ENCODE measurements at regions not wholly inside any gene's neighbourhood (a gene's known extent, or its start where the extent isn't known, plus 50 kb on each side); places are given as distances from the start of the nearest gene placed in this dataset.

GRCh38 chr10:26952094-26952493 lies 91.3 kb upstream of the ABI1 start:
- no CpG with 5 or more reads among the region's 3 CpGs for WGBS (ENCODE audit: extremely low coverage, insufficient coverage, low lambda C conversion rate)
- Histone ChIP-seq H4K5ac (ENCODE audit: low read length) (no peak overlapping the region), H3K18ac (ENCODE audit: low read length) (no peak overlapping the region), H2BK15ac (replicated peaks; ENCODE audit: low read depth) (no peak overlapping the region), H3K79me2 (ENCODE audit: control insufficient read depth, insufficient read depth, low read length) (no peaks in the 10 kb centered on the region), H3K27ac (ENCODE audit: low read depth, low read length) (no peak overlapping the region), H2AK5ac (ENCODE audit: low read length) (no peak overlapping the region), H2BK120ac (ENCODE audit: low read depth, low read length) (no peak overlapping the region), H3K4me1 (ENCODE audit: control insufficient read depth, low read depth, low read length) (no peaks in the 10 kb centered on the region), H2BK5ac (ENCODE audit: low read length) (no peak overlapping the region), H3K79me1 (ENCODE audit: low read length) (no peaks in the 10 kb centered on the region), H3K36me3 (ENCODE audit: control insufficient read depth, insufficient read depth, low read length) (no peaks in the 10 kb centered on the region), H3K56ac (ENCODE audit: low read length) (no peak overlapping the region), H3K9ac (ENCODE audit: low read length) (no peak overlapping the region), H3K27me3 (ENCODE audit: insufficient read depth, low read length, poor library complexity) (no peaks in the 10 kb centered on the region), H3K4me2 (ENCODE audit: low read length) (no peak overlapping the region), H4K8ac (ENCODE audit: low read depth, low read length) (no peak overlapping the region), H3K23ac (ENCODE audit: low read length) (no peak overlapping the region), H3K4ac (ENCODE audit: low read depth, low read length) (no peak overlapping the region), H3K4me3 (ENCODE audit: low read length) (no peak overlapping the region)
- DNase-seq: no peak

DNA sequence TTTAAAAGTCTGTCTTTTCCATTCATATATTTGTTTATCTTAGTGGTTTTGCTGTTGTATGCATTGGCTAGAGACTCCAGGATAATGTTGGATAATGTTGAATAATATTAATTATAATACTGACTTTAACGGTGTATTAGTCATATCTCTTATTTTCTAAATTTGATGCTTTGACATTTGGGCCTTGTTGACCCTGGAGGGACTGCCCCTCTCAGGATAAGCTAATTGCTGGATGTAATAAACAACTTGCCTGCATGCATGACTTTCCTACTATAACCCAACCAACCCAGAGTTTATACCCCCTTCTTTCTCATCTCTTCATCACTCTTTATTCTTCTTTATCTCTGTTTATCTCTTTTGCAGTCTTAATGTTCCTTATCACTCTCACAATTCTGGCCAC lies 90.9 kb upstream of the ABI1 start:
- no peaks in the 10 kb centered on the region for H3K4me1 ChIP-seq (ENCODE audit: control insufficient read depth, low read depth, low read length)
- H3K79me1 ChIP-seq (ENCODE audit: low read length): no peaks in the 10 kb centered on the region
- H3K4ac ChIP-seq (ENCODE audit: low read depth, low read length): no peak overlapping the region
- H3K27me3 ChIP-seq (ENCODE audit: insufficient read depth, low read length, poor library complexity): no peaks in the 10 kb centered on the region
- no peak overlapping the region for H2AK5ac ChIP-seq (ENCODE audit: low read length)
- DNase-seq: no peak
- no peak overlapping the region for H3K56ac ChIP-seq (ENCODE audit: low read length)
- H3K9ac ChIP-seq (ENCODE audit: low read length): no peak overlapping the region
- H3K4me3 ChIP-seq (ENCODE audit: low read length): no peak overlapping the region
- no peak overlapping the region for H3K18ac ChIP-seq (ENCODE audit: low read length)
- WGBS (ENCODE audit: extremely low coverage, insufficient coverage, low lambda C conversion rate): no CpG with 5 or more reads among the region's 1 CpG
- no peak overlapping the region for H2BK15ac ChIP-seq (replicated peaks; ENCODE audit: low read depth)
- H3K4me2 ChIP-seq (ENCODE audit: low read length): no peak overlapping the region
- H2BK5ac ChIP-seq (ENCODE audit: low read length): no peak overlapping the region
- H3K27ac ChIP-seq (ENCODE audit: low read depth, low read length): no peak overlapping the region
- no peaks in the 10 kb centered on the region for H3K36me3 ChIP-seq (ENCODE audit: control insufficient read depth, insufficient read depth, low read length)
- H2BK120ac ChIP-seq (ENCODE audit: low read depth, low read length): no peak overlapping the region
- H4K8ac ChIP-seq (ENCODE audit: low read depth, low read length): no peak overlapping the region
- no peak overlapping the region for H3K23ac ChIP-seq (ENCODE audit: low read length)
- no peaks in the 10 kb centered on the region for H3K79me2 ChIP-seq (ENCODE audit: control insufficient read depth, insufficient read depth, low read length)
- no peak overlapping the region for H4K5ac ChIP-seq (ENCODE audit: low read length)

DNA sequence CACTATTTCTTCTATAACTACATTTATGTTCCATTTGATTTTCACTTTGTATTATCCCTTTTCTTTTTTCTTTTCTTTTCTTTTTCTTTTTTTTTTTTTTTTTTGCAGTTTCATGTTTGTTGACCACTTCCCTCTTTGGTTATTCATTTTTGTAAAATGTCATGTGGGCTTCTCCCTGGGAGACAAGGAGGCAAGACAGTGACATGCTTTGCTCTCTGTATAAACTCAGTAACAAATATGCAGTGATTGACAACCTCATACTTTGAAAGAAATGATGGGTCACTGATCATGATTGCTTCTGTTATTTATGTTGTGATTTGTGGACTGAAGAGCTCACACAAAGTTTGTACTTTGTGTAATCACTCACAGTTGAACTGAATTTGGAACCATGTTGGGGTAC lies 90.2 kb upstream of the ABI1 start:
- Histone ChIP-seq H4K8ac (ENCODE audit: low read depth, low read length) (no peak overlapping the region), H4K5ac (ENCODE audit: low read length) (no peak overlapping the region), H3K79me2 (ENCODE audit: control insufficient read depth, insufficient read depth, low read length) (no peaks in the 10 kb centered on the region), H2BK15ac (replicated peaks; ENCODE audit: low read depth) (no peak overlapping the region), H3K56ac (ENCODE audit: low read length) (no peak overlapping the region), H3K18ac (ENCODE audit: low read length) (no peak overlapping the region), H3K36me3 (ENCODE audit: control insufficient read depth, insufficient read depth, low read length) (no peaks in the 10 kb centered on the region), H2BK120ac (ENCODE audit: low read depth, low read length) (no peak overlapping the region), H3K4me1 (ENCODE audit: control insufficient read depth, low read depth, low read length) (no peaks in the 10 kb centered on the region), H2BK5ac (ENCODE audit: low read length) (no peak overlapping the region), H3K79me1 (ENCODE audit: low read length) (no peaks in the 10 kb centered on the region), H3K27ac (ENCODE audit: low read depth, low read length) (no peak overlapping the region), H3K9ac (ENCODE audit: low read length) (no peak overlapping the region), H3K27me3 (ENCODE audit: insufficient read depth, low read length, poor library complexity) (no peaks in the 10 kb centered on the region), H3K4me2 (ENCODE audit: low read length) (no peak overlapping the region), H3K23ac (ENCODE audit: low read length) (no peak overlapping the region), H3K4ac (ENCODE audit: low read depth, low read length) (no peak overlapping the region), H3K4me3 (ENCODE audit: low read length) (no peak overlapping the region), H2AK5ac (ENCODE audit: low read length) (no peak overlapping the region)
- DNase-seq: no peak

DNA sequence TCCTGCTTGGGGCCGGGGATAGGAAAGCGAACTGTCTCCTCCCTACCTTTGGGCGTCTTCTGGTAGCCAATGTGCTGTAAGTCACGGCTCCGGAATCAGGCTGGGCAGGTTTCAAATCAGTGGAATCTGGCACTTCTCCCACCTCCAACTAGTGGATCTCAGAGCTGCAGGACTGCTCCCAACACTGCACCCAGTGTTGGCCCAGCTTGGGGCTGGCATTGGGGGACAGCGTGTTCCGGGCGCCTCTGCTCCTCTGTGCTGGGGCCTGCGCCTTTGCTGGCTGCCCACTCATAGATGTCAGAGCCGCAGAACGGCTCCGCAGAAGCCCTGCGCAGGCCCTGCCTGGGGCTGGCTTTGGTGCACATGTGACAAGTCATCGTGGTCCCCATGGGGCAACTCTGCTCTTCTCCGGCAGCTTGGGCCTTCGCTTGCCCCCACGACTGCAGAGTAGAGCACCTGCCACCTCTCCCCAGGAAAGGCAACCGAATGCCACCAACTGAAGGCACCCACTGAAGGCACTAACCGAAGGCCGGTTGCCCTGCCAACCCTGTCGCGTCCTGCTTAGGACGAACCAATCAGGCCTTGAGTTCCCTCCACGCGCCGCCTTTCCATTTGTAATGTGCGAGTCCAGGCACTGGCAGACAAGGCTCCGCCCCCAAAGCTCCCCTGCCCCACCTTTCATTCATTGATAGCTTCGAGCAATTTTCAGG lies 85.5 kb upstream of the ABI1 start:
- Histone ChIP-seq H3K27ac (ENCODE audit: low read depth, low read length) (no peak overlapping the region), H3K4ac (ENCODE audit: low read depth, low read length) (no peak overlapping the region), H2AK5ac (ENCODE audit: low read length) (no peak overlapping the region), H2BK15ac (replicated peaks; ENCODE audit: low read depth) (no peak overlapping the region), H4K5ac (ENCODE audit: low read length) (no peak overlapping the region), H3K18ac (ENCODE audit: low read length) (no peak overlapping the region), H2BK120ac (ENCODE audit: low read depth, low read length) (no peak overlapping the region), H3K4me3 (ENCODE audit: low read length) (no peak overlapping the region), H3K79me2 (ENCODE audit: control insufficient read depth, insufficient read depth, low read length) (no peaks in the 10 kb centered on the region), H3K23ac (ENCODE audit: low read length) (no peak overlapping the region), H3K56ac (ENCODE audit: low read length) (no peak overlapping the region), H3K9ac (ENCODE audit: low read length) (no peak overlapping the region), H3K4me2 (ENCODE audit: low read length) (no peak overlapping the region), H3K79me1 (ENCODE audit: low read length) (no peaks in the 10 kb centered on the region), H4K8ac (ENCODE audit: low read depth, low read length) (no peak overlapping the region), H2BK5ac (ENCODE audit: low read length) (no peak overlapping the region), H3K36me3 (ENCODE audit: control insufficient read depth, insufficient read depth, low read length) (no peaks in the 10 kb centered on the region), H3K27me3 (ENCODE audit: insufficient read depth, low read length, poor library complexity) (no peaks in the 10 kb centered on the region), H3K4me1 (ENCODE audit: control insufficient read depth, low read depth, low read length) (no peaks in the 10 kb centered on the region)
- no peak for DNase-seq
- no CpG with 5 or more reads among the region's 29 CpGs for WGBS (ENCODE audit: extremely low coverage, insufficient coverage, low lambda C conversion rate)

DNA sequence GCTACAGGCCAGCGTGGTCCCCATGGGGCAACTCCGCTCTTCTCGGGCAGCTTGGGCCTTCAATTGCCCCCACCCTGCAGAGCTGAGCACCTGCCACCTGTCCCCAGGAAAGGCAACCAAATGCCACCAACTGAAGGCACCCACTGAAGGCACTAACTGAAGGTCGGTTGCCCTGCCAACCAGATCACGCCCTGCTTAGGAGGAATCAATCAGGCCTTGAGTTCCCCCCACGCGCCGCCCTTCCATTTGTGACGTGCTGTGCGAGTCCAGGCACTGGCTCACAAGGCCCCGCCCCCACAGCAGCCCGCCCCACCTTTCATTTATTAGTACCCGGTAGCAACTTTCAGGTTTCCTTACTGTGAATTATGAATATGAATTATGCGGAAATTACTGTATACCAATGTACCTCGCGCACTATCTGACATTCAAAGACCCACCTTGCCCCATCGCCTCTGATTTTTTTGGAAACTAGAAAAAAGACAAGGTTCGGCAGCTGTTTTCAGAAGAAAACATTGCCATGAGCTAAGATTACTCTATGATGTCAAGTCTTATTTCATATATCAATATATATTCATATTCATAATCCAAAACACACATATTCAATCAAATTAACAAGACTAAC lies 83.6 kb upstream of the ABI1 start:
- H3K27me3 ChIP-seq (ENCODE audit: insufficient read depth, low read length, poor library complexity): no peaks in the 10 kb centered on the region
- H2BK120ac ChIP-seq (ENCODE audit: low read depth, low read length): no peak overlapping the region
- no peak overlapping the region for H4K5ac ChIP-seq (ENCODE audit: low read length)
- no peak overlapping the region for H3K4me2 ChIP-seq (ENCODE audit: low read length)
- H3K27ac ChIP-seq (ENCODE audit: low read depth, low read length): no peak overlapping the region
- no peak overlapping the region for H3K4ac ChIP-seq (ENCODE audit: low read depth, low read length)
- H2BK5ac ChIP-seq (ENCODE audit: low read length): no peak overlapping the region
- no peak for DNase-seq
- H3K23ac ChIP-seq (ENCODE audit: low read length): no peak overlapping the region
- H2AK5ac ChIP-seq (ENCODE audit: low read length): no peak overlapping the region
- no peaks in the 10 kb centered on the region for H3K79me2 ChIP-seq (ENCODE audit: control insufficient read depth, insufficient read depth, low read length)
- H3K79me1 ChIP-seq (ENCODE audit: low read length): no peaks in the 10 kb centered on the region
- no peak overlapping the region for H3K9ac ChIP-seq (ENCODE audit: low read length)
- no peaks in the 10 kb centered on the region for H3K36me3 ChIP-seq (ENCODE audit: control insufficient read depth, insufficient read depth, low read length)
- no peak overlapping the region for H3K56ac ChIP-seq (ENCODE audit: low read length)
- no peak overlapping the region for H3K18ac ChIP-seq (ENCODE audit: low read length)
- no peak overlapping the region for H2BK15ac ChIP-seq (replicated peaks; ENCODE audit: low read depth)
- no CpG with 5 or more reads among the region's 18 CpGs for WGBS (ENCODE audit: extremely low coverage, insufficient coverage, low lambda C conversion rate)
- no peak overlapping the region for H3K4me3 ChIP-seq (ENCODE audit: low read length)
- H4K8ac ChIP-seq (ENCODE audit: low read depth, low read length): no peak overlapping the region
- no peaks in the 10 kb centered on the region for H3K4me1 ChIP-seq (ENCODE audit: control insufficient read depth, low read depth, low read length)

DNA sequence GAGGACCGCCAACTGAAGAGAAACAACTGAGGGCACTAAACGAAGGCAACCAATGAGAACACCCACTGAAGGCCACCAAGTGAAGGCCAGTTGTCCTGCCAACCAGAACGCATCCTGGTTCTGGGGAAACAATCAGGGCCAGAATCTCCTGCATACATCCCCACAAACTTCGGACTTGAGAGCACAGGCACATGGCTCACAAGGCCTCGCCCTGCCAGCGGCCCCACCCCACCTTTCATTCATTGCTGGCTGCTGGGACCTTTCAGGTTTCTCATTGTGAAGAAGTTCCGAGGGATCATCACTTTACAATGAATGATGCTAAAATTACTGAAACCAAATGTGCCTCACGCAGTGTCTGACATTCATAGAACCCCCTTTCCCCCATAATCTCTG lies 79.2 kb upstream of the ABI1 start:
- Histone ChIP-seq H4K5ac (ENCODE audit: low read length) (no peak overlapping the region), H2BK15ac (replicated peaks; ENCODE audit: low read depth) (no peak overlapping the region), H3K9ac (ENCODE audit: low read length) (no peak overlapping the region), H3K36me3 (ENCODE audit: control insufficient read depth, insufficient read depth, low read length) (no peaks in the 10 kb centered on the region), H2BK5ac (ENCODE audit: low read length) (no peak overlapping the region), H3K4ac (ENCODE audit: low read depth, low read length) (no peak overlapping the region), H2BK120ac (ENCODE audit: low read depth, low read length) (no peak overlapping the region), H3K4me1 (ENCODE audit: control insufficient read depth, low read depth, low read length) (no peaks in the 10 kb centered on the region), H3K4me3 (ENCODE audit: low read length) (no peak overlapping the region), H3K79me2 (ENCODE audit: control insufficient read depth, insufficient read depth, low read length) (no peaks in the 10 kb centered on the region), H3K23ac (ENCODE audit: low read length) (no peak overlapping the region), H3K56ac (ENCODE audit: low read length) (no peak overlapping the region), H3K4me2 (ENCODE audit: low read length) (no peak overlapping the region), H2AK5ac (ENCODE audit: low read length) (no peak overlapping the region), H4K8ac (ENCODE audit: low read depth, low read length) (no peak overlapping the region), H3K18ac (ENCODE audit: low read length) (no peak overlapping the region), H3K27ac (ENCODE audit: low read depth, low read length) (no peak overlapping the region), H3K27me3 (ENCODE audit: insufficient read depth, low read length, poor library complexity) (no peaks in the 10 kb centered on the region), H3K79me1 (ENCODE audit: low read length) (no peaks in the 10 kb centered on the region)
- WGBS (ENCODE audit: extremely low coverage, insufficient coverage, low lambda C conversion rate): no CpG with 5 or more reads among the region's 8 CpGs
- no peak for DNase-seq
